SK-N-SH treated with all-trans-retinoic acid at 6 μM for 48 hours (cell line): ENCODE measurements at regions not wholly inside any gene's neighbourhood (a gene's known extent, or its start where the extent isn't known, plus 50 kb on each side); places are given as distances from the start of the nearest gene placed in this dataset.

Source experiments
- ATAC-seq: fragments of 200-7000 bp; cut with Tn5 transposase; 3 replicates; pipeline ENCODE4 v1.9.1; 2020; ENCODE audit warnings: mild to moderate bottlenecking, moderate library complexity
- ARNTL ChIP-seq: fragments of 450-650 bp; formaldehyde crosslinking; IDR thresholded peaks from 2 replicates; pipeline ENCODE4 v1.5.0; 2020; ENCODE audit warnings: low read depth, mild to moderate bottlenecking, moderate library complexity, borderline replicate concordance
- BACH2 ChIP-seq: fragments of 250-450 bp; sonication (Bioruptor Pico); IDR thresholded peaks from 2 replicates; pipeline ENCODE4 v1.9.0; 2021; ENCODE audit warnings: mild to moderate bottlenecking, borderline replicate concordance
- CSDC2 ChIP-seq: fragments of 250-450 bp; sonication (Bioruptor Pico); IDR thresholded peaks from 2 replicates; pipeline ENCODE4 v1.5.0; 2020; ENCODE audit warnings: mild to moderate bottlenecking, moderate library complexity
- ESRRG ChIP-seq: fragments of 250-450 bp; sonication (Bioruptor Pico); IDR thresholded peaks from 2 replicates; pipeline ENCODE4 v1.6.1; 2021; ENCODE audit warnings: mild to moderate bottlenecking
- GLIS3 ChIP-seq: fragments of 250-450 bp; sonication (Bioruptor Pico); IDR thresholded peaks from 2 replicates; pipeline ENCODE4 v1.5.0; 2020; ENCODE audit warnings: mild to moderate bottlenecking, moderate library complexity
- ISL1 ChIP-seq: fragments of 250-450 bp; sonication (Bioruptor Pico); IDR thresholded peaks from 2 replicates; pipeline ENCODE4 v2.1.2; 2022; ENCODE audit warnings: mild to moderate bottlenecking, moderate library complexity
- OSR1 ChIP-seq: fragments of 250-450 bp; sonication (Bioruptor Pico); IDR thresholded peaks from 2 replicates; pipeline ENCODE4 v1.8.0; 2022; ENCODE audit warnings: moderate library complexity, mild to moderate bottlenecking, inconsistent platforms
- PPARA ChIP-seq: fragments of 250-450 bp; sonication (Bioruptor Pico); IDR thresholded peaks from 2 replicates; pipeline ENCODE4 v1.5.0; 2020; ENCODE audit warnings: mild to moderate bottlenecking, borderline replicate concordance
- RARB ChIP-seq: fragments of 250-450 bp; sonication (Bioruptor Pico); IDR thresholded peaks from 2 replicates; pipeline ENCODE4 v1.8.0; 2021; ENCODE audit warnings: mild to moderate bottlenecking, moderate library complexity
- SNAI2 ChIP-seq: fragments of 250-450 bp; sonication (Bioruptor Pico); IDR thresholded peaks from 2 replicates; pipeline ENCODE4 v1.5.0; 2020; ENCODE audit warnings: mild to moderate bottlenecking, moderate library complexity
- TCF4 ChIP-seq: fragments of 250-450 bp; sonication (Bioruptor Pico); IDR thresholded peaks from 2 replicates; pipeline ENCODE4 v1.8.0; 2021; ENCODE audit warnings: mild to moderate bottlenecking, moderate library complexity, borderline replicate concordance
- TOX ChIP-seq: fragments of 250-450 bp; sonication (Bioruptor Pico); IDR thresholded peaks from 2 replicates; pipeline ENCODE4 v1.8.0; 2021; ENCODE audit warnings: mild to moderate bottlenecking, moderate library complexity, borderline replicate concordance
- ZC3H10 ChIP-seq: fragments of 250-450 bp; sonication (Bioruptor Pico); IDR thresholded peaks from 2 replicates; pipeline ENCODE4 v1.5.1; 2021; ENCODE audit warnings: mild to moderate bottlenecking, moderate library complexity
- ZFP3 ChIP-seq: fragments of 250-450 bp; sonication (Bioruptor Pico); IDR thresholded peaks from 2 replicates; pipeline ENCODE4 v1.5.0; 2020; ENCODE audit warnings: mild to moderate bottlenecking, moderate library complexity
- ZFP30 ChIP-seq: fragments of 450-650 bp; formaldehyde crosslinking; IDR thresholded peaks from 2 replicates; pipeline ENCODE4 v1.5.0; 2022; ENCODE audit warnings: mild to moderate bottlenecking, moderate library complexity
- ZNF565 ChIP-seq: fragments of 450-650 bp; formaldehyde crosslinking; conservative IDR thresholded peaks from 2 replicates; pipeline ENCODE4 v1.5.0; 2020; ENCODE audit warnings: low read depth, mild to moderate bottlenecking, moderate library complexity
- ZNF70 ChIP-seq: fragments of 450-650 bp; formaldehyde crosslinking; IDR thresholded peaks from 2 replicates; pipeline ENCODE4 v1.5.0; 2020; ENCODE audit warnings: mild to moderate bottlenecking, moderate library complexity
- ZNF8 ChIP-seq: fragments of 450-650 bp; formaldehyde crosslinking; IDR thresholded peaks from 2 replicates; pipeline ENCODE4 v1.5.0; 2020; ENCODE audit warnings: mild to moderate bottlenecking, moderate library complexity
- TF ChIP-seq, protein P1 (sequence below): fragments of 250-450 bp; sonication (Bioruptor Pico); IDR thresholded peaks from 2 replicates; pipeline ENCODE4 v1.8.0; 2020; ENCODE audit warnings: mild to moderate bottlenecking, moderate library complexity, borderline replicate concordance
- TF ChIP-seq, protein P2 (sequence below): fragments of 250-450 bp; sonication (Bioruptor Pico); IDR thresholded peaks from 2 replicates; pipeline ENCODE4 v1.5.1; 2020; ENCODE audit warnings: low read depth, mild to moderate bottlenecking, moderate library complexity
- TF ChIP-seq, protein P3 (sequence below): fragments of 250-450 bp; sonication (Bioruptor Pico); IDR thresholded peaks from 2 replicates; pipeline ENCODE4 v1.8.0; 2021; ENCODE audit warnings: low read depth, mild to moderate bottlenecking, moderate library complexity, borderline replicate concordance
- TF ChIP-seq, protein P4 (sequence below): fragments of 250-450 bp; sonication (Bioruptor Pico); IDR thresholded peaks from 2 replicates; pipeline ENCODE4 v1.5.1; 2021; ENCODE audit warnings: mild to moderate bottlenecking, moderate library complexity
- TF ChIP-seq, protein P5 (sequence below): fragments of 250-450 bp; sonication (Bioruptor Pico); IDR thresholded peaks from 2 replicates; pipeline ENCODE4 v1.5.0; 2020; ENCODE audit warnings: mild to moderate bottlenecking, moderate library complexity

DNA sequence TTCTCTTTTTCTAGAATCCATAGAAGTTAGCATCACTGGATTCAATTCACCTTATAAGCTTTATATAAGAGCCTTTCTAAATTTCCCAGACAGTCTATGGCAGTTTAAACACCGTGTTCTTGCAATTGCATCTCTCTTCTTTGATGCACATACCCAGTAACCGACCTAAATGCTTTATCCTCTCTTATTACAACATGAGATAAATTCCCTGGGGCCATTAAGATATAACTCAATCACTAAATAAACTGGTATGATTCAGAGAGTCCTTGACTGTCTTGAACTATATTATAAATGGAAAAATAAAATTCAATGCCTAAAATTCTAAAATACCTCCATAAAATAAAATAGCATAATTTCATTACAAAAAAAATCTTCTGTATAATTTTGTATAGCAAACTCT, 98.1 kb downstream of the DIRAS2 start:
- TF ChIP-seq, protein P1, sequence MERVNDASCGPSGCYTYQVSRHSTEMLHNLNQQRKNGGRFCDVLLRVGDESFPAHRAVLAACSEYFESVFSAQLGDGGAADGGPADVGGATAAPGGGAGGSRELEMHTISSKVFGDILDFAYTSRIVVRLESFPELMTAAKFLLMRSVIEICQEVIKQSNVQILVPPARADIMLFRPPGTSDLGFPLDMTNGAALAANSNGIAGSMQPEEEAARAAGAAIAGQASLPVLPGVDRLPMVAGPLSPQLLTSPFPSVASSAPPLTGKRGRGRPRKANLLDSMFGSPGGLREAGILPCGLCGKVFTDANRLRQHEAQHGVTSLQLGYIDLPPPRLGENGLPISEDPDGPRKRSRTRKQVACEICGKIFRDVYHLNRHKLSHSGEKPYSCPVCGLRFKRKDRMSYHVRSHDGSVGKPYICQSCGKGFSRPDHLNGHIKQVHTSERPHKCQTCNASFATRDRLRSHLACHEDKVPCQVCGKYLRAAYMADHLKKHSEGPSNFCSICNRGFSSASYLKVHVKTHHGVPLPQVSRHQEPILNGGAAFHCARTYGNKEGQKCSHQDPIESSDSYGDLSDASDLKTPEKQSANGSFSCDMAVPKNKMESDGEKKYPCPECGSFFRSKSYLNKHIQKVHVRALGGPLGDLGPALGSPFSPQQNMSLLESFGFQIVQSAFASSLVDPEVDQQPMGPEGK (CRISPR knock-in tag): no peak
- TF ChIP-seq ISL1 (CRISPR knock-in tag): peak; percentile 57
- no peak for ATAC-seq

DNA sequence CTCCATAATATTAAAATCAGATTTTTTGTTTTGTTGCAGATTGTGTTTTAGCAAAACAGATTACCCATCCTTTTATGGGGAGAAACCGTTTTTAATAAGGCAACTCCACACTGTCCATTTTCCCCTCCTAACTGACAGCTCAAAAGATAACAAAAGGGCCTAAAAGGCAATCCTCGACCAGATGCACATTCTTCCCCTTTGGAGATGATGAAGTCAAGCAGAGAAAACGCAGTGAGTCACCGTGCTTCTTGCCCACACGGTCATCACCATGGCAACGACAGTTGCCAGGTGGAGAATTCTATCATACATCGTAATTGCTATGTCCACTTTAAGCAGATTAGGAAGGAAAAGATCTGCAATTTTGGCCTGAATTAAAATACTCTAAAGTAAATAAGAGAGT, 96.4 kb downstream of the DIRAS2 start:
- no peak for ATAC-seq
- no peak for TF ChIP-seq CSDC2 (CRISPR knock-in tag)
- TF ChIP-seq SNAI2 (CRISPR knock-in tag): 0 out of 2 replicates have a peak, but pooled peaks have one; percentile 42
- no peak; the same call in 1 of the 2 replicates for TF ChIP-seq ZFP3 (CRISPR knock-in tag)
- no peak for TF ChIP-seq TOX
- TF ChIP-seq TCF4 (CRISPR knock-in tag): peak; percentile 79
- no peak for TF ChIP-seq OSR1 (CRISPR knock-in tag)
- TF ChIP-seq ZFP30 (CRISPR knock-in tag): no peak
- no peak for TF ChIP-seq ZNF8
- no peak for TF ChIP-seq RARB
- peak; percentile 80 for TF ChIP-seq GLIS3 (CRISPR knock-in tag)
- TF ChIP-seq, protein P1 (CRISPR knock-in tag): peak; percentile 32; the same call in 1 of the 2 replicates
- TF ChIP-seq ESRRG: no peak
- TF ChIP-seq, protein P2, sequence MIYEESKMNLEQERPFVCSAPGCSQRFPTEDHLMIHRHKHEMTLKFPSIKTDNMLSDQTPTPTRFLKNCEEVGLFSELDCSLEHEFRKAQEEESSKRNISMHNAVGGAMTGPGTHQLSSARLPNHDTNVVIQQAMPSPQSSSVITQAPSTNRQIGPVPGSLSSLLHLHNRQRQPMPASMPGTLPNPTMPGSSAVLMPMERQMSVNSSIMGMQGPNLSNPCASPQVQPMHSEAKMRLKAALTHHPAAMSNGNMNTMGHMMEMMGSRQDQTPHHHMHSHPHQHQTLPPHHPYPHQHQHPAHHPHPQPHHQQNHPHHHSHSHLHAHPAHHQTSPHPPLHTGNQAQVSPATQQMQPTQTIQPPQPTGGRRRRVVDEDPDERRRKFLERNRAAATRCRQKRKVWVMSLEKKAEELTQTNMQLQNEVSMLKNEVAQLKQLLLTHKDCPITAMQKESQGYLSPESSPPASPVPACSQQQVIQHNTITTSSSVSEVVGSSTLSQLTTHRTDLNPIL (CRISPR knock-in tag): peak; percentile 90
- TF ChIP-seq ZC3H10 (CRISPR knock-in tag): no peak
- peak; percentile 95 for TF ChIP-seq ISL1 (CRISPR knock-in tag)
- TF ChIP-seq, protein P3, sequence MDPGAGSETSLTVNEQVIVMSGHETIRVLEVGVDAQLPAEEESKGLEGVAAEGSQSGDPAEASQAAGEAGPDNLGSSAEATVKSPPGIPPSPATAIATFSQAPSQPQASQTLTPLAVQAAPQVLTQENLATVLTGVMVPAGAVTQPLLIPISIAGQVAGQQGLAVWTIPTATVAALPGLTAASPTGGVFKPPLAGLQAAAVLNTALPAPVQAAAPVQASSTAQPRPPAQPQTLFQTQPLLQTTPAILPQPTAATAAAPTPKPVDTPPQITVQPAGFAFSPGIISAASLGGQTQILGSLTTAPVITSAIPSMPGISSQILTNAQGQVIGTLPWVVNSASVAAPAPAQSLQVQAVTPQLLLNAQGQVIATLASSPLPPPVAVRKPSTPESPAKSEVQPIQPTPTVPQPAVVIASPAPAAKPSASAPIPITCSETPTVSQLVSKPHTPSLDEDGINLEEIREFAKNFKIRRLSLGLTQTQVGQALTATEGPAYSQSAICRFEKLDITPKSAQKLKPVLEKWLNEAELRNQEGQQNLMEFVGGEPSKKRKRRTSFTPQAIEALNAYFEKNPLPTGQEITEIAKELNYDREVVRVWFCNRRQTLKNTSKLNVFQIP: no peak
- TF ChIP-seq ARNTL (CRISPR knock-in tag): no peak
- TF ChIP-seq, protein P4, sequence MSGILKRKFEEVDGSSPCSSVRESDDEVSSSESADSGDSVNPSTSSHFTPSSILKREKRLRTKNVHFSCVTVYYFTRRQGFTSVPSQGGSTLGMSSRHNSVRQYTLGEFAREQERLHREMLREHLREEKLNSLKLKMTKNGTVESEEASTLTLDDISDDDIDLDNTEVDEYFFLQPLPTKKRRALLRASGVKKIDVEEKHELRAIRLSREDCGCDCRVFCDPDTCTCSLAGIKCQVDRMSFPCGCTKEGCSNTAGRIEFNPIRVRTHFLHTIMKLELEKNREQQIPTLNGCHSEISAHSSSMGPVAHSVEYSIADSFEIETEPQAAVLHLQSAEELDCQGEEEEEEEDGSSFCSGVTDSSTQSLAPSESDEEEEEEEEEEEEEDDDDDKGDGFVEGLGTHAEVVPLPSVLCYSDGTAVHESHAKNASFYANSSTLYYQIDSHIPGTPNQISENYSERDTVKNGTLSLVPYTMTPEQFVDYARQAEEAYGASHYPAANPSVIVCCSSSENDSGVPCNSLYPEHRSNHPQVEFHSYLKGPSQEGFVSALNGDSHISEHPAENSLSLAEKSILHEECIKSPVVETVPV (CRISPR knock-in tag): no peak
- TF ChIP-seq BACH2 (CRISPR knock-in tag): no peak
- no peak for TF ChIP-seq ZNF565
- TF ChIP-seq, protein P5, sequence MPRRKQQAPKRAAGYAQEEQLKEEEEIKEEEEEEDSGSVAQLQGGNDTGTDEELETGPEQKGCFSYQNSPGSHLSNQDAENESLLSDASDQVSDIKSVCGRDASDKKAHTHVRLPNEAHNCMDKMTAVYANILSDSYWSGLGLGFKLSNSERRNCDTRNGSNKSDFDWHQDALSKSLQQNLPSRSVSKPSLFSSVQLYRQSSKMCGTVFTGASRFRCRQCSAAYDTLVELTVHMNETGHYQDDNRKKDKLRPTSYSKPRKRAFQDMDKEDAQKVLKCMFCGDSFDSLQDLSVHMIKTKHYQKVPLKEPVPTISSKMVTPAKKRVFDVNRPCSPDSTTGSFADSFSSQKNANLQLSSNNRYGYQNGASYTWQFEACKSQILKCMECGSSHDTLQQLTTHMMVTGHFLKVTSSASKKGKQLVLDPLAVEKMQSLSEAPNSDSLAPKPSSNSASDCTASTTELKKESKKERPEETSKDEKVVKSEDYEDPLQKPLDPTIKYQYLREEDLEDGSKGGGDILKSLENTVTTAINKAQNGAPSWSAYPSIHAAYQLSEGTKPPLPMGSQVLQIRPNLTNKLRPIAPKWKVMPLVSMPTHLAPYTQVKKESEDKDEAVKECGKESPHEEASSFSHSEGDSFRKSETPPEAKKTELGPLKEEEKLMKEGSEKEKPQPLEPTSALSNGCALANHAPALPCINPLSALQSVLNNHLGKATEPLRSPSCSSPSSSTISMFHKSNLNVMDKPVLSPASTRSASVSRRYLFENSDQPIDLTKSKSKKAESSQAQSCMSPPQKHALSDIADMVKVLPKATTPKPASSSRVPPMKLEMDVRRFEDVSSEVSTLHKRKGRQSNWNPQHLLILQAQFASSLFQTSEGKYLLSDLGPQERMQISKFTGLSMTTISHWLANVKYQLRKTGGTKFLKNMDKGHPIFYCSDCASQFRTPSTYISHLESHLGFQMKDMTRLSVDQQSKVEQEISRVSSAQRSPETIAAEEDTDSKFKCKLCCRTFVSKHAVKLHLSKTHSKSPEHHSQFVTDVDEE: peak; percentile 90
- TF ChIP-seq PPARA: no peak
- peak; percentile 56; the same call in 1 of the 2 replicates for TF ChIP-seq ZNF70
